HUES48 (cell line): ENCODE measurements at regions not wholly inside any gene's neighbourhood (a gene's known extent, or its start where the extent isn't known, plus 50 kb on each side); places are given as distances from the start of the nearest gene placed in this dataset.

Experiments used
- H3K27ac ChIP-seq: one replicate; pipeline ENCODE4 v1.7.0; 2013; ENCODE audit warnings: low read depth, low read length, inconsistent platforms
- H3K27me3 ChIP-seq: 2 replicates; pipeline ENCODE4 v1.6.1; 2013; ENCODE audit warnings: mild to moderate bottlenecking, low read length; ENCODE audit not compliant: control insufficient read depth, insufficient read depth
- H3K36me3 ChIP-seq: 2 replicates; pipeline ENCODE4 v1.6.1; 2013; ENCODE audit warnings: low read length; ENCODE audit not compliant: control insufficient read depth, insufficient read depth
- H3K4me1 ChIP-seq: 2 replicates; pipeline ENCODE4 v1.6.1; 2013; ENCODE audit warnings: mild to moderate bottlenecking, low read length; ENCODE audit not compliant: control insufficient read depth, insufficient read depth
- H3K4me3 ChIP-seq: 2 replicates; pipeline ENCODE4 v1.5.1; 2013; ENCODE audit warnings: mild to moderate bottlenecking, low read depth, low read length
- H3K9ac ChIP-seq: 2 replicates; pipeline ENCODE4 v1.6.1; 2013; ENCODE audit warnings: mild to moderate bottlenecking, low read depth, low read length, moderate library complexity
- H3K9me3 ChIP-seq: 2 replicates; pipeline ENCODE4 v1.6.1; 2013; ENCODE audit warnings: low read length; ENCODE audit not compliant: control insufficient read depth, insufficient read depth

GRCh38 chr14:85315290-85315689, 214.7 kb upstream of the FLRT2 start:
- Histone ChIP-seq H3K4me1 (peaks cover 38% of the 10 kb centered on the region), H3K27ac (no peak overlapping the region), H3K4me3 (no peak overlapping the region), H3K9me3 (no peaks in the 10 kb centered on the region), H3K9ac (no peak overlapping the region), H3K36me3 (no peaks in the 10 kb centered on the region), H3K27me3 (no peaks in the 10 kb centered on the region)

DNA sequence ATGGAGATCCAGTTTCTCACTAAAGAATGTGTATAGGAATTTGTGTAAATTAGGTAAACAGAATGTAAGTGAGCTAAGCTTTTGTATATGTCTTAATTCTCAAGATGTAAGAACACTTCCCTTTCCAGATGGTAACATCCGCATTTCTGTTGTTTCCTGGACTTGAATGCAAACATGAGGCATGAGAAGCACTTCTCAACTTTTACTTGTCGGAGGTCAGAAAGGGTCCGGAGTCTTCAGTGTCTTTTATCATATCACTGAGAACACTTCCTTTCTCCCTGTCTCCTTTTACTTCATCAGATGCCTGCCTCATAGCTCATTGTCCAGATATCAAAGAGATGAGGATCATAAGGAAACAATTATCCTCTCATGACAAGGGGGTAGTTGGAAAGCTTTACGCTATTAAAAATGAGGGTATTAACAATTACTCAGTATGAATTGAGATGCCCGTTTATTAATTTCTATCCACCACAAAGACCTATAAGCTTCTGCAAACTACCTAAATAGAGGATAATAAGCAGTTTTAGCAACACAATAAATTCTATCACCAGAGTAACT, 214.1 kb upstream of the FLRT2 start:
- Histone ChIP-seq H3K4me1 (peaks cover 38% of the 10 kb centered on the region), H3K36me3 (no peaks in the 10 kb centered on the region), H3K27me3 (no peaks in the 10 kb centered on the region), H3K27ac (no peak overlapping the region), H3K9ac (no peak overlapping the region), H3K9me3 (no peaks in the 10 kb centered on the region), H3K4me3 (no peak overlapping the region)

DNA sequence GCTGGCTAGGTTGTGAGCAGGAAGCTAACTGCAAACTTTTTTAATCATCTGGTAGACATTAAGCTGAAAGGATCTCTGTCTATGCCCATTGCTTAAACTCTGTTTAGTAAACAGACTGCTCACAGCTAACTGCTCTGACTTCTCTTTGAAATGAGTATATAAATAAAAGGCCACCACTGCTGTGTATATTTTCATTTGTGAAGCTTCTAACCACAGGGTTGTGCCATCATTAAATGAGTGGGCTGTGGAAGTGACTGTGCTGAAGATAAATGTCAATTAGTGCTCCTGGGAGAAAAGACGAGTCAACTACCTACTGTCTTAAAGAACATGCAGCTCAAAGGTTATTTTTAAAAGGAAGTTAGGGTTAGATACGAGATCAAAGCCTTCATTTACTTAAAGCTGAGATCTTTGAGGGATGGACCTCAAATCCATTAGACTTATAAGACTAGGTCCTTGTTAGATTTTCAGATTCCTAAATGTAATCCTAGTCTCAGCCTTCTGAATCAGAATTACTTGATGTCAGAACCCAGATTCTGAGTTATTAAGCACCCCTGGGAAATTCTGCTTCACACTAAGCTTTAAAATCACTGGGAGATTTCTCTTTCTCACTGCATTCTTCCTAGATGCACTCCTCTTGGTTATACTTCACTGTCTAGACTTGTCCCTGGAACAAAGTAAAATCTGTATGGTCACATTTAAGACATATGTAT, 213.1 kb upstream of the FLRT2 start:
- no peak overlapping the region for H3K27ac ChIP-seq
- no peak overlapping the region for H3K4me3 ChIP-seq
- no peaks in the 10 kb centered on the region for H3K36me3 ChIP-seq
- peaks cover 38% of the 10 kb centered on the region for H3K4me1 ChIP-seq
- H3K27me3 ChIP-seq, result no peaks in the 10 kb centered on the region
- H3K9me3 ChIP-seq, result no peaks in the 10 kb centered on the region
- no peak overlapping the region for H3K9ac ChIP-seq

DNA sequence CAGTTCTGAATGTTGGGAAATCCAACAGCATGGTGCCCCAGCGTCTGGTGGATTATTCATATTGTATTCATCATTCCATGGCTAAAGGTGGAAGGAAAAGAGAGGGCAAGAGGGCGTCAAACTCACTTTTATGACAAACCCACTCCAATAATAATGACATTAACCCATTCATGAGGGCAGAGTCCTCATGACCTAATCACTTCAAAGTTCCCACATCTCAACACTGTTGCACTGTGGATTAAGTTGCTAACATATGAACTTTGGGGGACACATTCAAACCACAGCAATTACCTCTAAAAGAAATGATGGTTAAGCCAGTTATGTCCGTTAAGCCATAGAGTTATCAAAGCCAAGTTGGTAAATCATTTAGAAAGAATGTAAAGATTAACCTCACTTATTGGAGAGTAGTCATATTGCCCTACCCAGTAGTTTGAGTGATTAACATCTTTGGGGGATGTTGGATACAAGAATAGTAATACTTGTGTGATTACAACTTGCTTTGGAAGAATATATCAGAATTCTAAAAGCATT, 212.4 kb upstream of the FLRT2 start:
- no peak overlapping the region for H3K4me3 ChIP-seq
- no peaks in the 10 kb centered on the region for H3K36me3 ChIP-seq
- peaks cover 35% of the 10 kb centered on the region for H3K4me1 ChIP-seq
- no peak overlapping the region for H3K9ac ChIP-seq
- H3K27ac ChIP-seq, result no peak overlapping the region
- no peaks in the 10 kb centered on the region for H3K27me3 ChIP-seq
- no peaks in the 10 kb centered on the region for H3K9me3 ChIP-seq

DNA sequence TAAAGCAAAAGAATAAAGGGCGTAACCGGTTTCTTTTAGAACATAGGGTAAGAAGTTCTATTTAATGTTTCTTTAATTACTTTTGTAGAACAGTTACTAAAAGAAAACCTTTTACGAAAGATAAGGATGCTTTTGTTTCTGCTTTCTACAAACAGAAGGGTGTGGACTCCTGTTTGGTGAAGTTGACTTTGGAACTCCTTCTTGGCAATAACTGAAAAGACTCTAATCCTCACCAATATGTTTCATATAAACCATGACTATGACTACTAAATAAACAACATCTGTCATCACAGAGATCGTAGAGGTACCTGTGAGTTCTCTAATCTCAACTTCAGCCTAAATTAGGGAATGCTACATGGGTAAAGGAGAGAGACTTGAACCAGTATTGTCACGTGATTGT, 210.8 kb upstream of the FLRT2 start:
- Histone ChIP-seq H3K9me3 (no peaks in the 10 kb centered on the region), H3K27ac (no peak overlapping the region), H3K27me3 (no peaks in the 10 kb centered on the region), H3K4me3 (no peak overlapping the region), H3K36me3 (no peaks in the 10 kb centered on the region), H3K9ac (no peak overlapping the region), H3K4me1 (peaks cover 24% of the 10 kb centered on the region)

- Histone ChIP-seq H3K4me3 (no peak overlapping the region), H3K27ac (no peak overlapping the region), H3K9me3 (no peaks in the 10 kb centered on the region), H3K27me3 (no peaks in the 10 kb centered on the region), H3K36me3 (no peaks in the 10 kb centered on the region), H3K4me1 (peaks cover 21% of the 10 kb centered on the region), H3K9ac (no peak overlapping the region)
These were observed 209.8 kb upstream of the FLRT2 start for GRCh38 chr14:85319998-85320630.

- no peaks in the 10 kb centered on the region for H3K27me3 ChIP-seq
- H3K4me1 ChIP-seq, result no peaks in the 10 kb centered on the region
- no peak overlapping the region for H3K4me3 ChIP-seq
- no peaks in the 10 kb centered on the region for H3K9me3 ChIP-seq
- no peak overlapping the region for H3K27ac ChIP-seq
- no peaks in the 10 kb centered on the region for H3K36me3 ChIP-seq
- no peak overlapping the region for H3K9ac ChIP-seq
These were observed 204.6 kb upstream of the FLRT2 start for GRCh38 chr14:85325134-85326017.

- Histone ChIP-seq H3K9me3 (no peaks in the 10 kb centered on the region), H3K4me3 (no peak overlapping the region), H3K9ac (no peak overlapping the region), H3K36me3 (no peaks in the 10 kb centered on the region), H3K27ac (no peak overlapping the region), H3K4me1 (no peaks in the 10 kb centered on the region), H3K27me3 (no peaks in the 10 kb centered on the region)
These were observed 197.5 kb upstream of the FLRT2 start for GRCh38 chr14:85332401-85332800.

GRCh38 chr14:85333313-85333712, 196.6 kb upstream of the FLRT2 start:
- no peak overlapping the region for H3K4me3 ChIP-seq
- no peaks in the 10 kb centered on the region for H3K36me3 ChIP-seq
- H3K9ac ChIP-seq, result no peak overlapping the region
- no peaks in the 10 kb centered on the region for H3K9me3 ChIP-seq
- no peak overlapping the region for H3K27ac ChIP-seq
- no peaks in the 10 kb centered on the region for H3K4me1 ChIP-seq
- H3K27me3 ChIP-seq, result no peaks in the 10 kb centered on the region

DNA sequence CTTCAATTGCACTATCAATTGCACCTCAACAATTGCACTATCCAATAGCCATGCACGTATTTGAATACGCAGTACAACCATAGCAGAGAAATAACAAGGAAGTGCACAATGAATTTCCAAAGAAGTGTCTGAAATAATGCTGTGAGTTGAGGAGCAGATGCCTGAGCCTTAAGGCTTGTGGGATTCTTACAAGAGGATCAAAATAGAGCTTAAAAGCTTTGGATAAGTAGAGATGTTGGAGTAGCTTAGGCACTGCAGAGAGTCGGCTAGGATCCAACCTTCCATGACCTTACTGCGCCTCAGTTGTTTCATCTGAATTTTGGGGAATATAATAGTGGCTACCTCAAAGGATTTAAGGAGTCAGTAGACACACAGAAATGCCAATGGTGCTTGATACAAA, 196.1 kb upstream of the FLRT2 start:
- no peaks in the 10 kb centered on the region for H3K27me3 ChIP-seq
- H3K9ac ChIP-seq, result no peak overlapping the region
- H3K27ac ChIP-seq, result no peak overlapping the region
- H3K36me3 ChIP-seq, result no peaks in the 10 kb centered on the region
- no peaks in the 10 kb centered on the region for H3K9me3 ChIP-seq
- no peak overlapping the region for H3K4me3 ChIP-seq
- no peaks in the 10 kb centered on the region for H3K4me1 ChIP-seq
